ENCODE measurements at regions not wholly inside any gene's neighbourhood (a gene's known extent, or its start where the extent isn't known, plus 50 kb on each side); places are given as distances from the start of the nearest gene placed in this dataset.
A peak's percentile ranks its signal among the peaks of the same experiment; 100 is the strongest.

DNA sequence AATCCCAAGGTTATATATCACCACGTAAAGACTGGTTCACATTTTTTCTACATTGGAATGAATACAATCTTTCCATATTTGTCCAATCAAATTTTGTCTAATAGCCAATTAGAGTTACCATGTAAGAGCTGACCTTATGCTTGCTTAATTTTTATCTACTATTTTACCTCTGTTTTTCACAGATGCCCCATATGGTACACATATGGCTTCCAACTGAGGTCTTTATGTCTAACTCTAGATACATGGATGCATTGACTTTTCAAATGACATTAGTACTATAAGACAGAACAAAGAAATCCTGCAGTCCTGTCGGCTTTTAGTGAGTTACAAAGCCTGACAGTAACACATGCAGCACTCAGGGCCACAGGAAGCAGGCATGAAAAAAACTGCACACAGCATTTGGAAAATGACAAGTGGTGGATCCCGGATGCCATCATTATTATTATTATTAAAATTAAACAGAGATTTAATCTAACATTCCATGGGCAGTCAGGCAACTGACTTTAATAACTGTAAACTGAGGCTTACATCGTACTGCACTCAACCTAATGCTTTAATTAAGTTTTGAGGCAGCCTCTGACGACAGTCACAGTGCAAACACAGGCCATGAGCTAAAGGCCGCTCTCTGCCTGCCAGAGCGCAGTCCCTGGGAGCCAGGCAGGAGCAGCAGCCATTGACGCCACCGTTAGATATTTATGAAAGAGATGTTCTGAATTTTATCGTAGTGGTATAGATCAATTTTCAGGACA is 113.9 kb upstream of the TMCO5A start:
- Mint-ChIP-seq H3K9me3 (no peaks in the 10 kb centered on the region), H3K36me3 (no peaks in the 10 kb centered on the region), H3K27ac (no peak overlapping the region), H3K4me3 (no peak overlapping the region), H3K27me3 (ENCODE audit: insufficient read depth, low read depth) (peaks cover 2% of the 10 kb centered on the region), H3K4me1 (peaks cover 14% of the 10 kb centered on the region)
- H3K79me2 ChIP-seq (ENCODE audit: low read depth): no peaks in the 10 kb centered on the region
- no peaks in the 10 kb centered on the region for H3K27me3 ChIP-seq
- no peaks in the 10 kb centered on the region for H3K9me3 ChIP-seq (ENCODE audit: low read depth)
- no peaks in the 10 kb centered on the region for H4K20me1 ChIP-seq (ENCODE audit: low read depth)
- no peak overlapping the region for H3K27ac ChIP-seq
- DNase-seq (ENCODE audit: low spot score): no peak
- H3K4me3 ChIP-seq: no peak overlapping the region
- H2AFZ ChIP-seq (replicated peaks): no peak overlapping the region
- no peaks in the 10 kb centered on the region for H3F3A ChIP-seq (ENCODE audit: low read depth)
- no peak for TF ChIP-seq EZH2 (IDR thresholded peaks at IDR 0.05)
- TF ChIP-seq, protein P1, sequence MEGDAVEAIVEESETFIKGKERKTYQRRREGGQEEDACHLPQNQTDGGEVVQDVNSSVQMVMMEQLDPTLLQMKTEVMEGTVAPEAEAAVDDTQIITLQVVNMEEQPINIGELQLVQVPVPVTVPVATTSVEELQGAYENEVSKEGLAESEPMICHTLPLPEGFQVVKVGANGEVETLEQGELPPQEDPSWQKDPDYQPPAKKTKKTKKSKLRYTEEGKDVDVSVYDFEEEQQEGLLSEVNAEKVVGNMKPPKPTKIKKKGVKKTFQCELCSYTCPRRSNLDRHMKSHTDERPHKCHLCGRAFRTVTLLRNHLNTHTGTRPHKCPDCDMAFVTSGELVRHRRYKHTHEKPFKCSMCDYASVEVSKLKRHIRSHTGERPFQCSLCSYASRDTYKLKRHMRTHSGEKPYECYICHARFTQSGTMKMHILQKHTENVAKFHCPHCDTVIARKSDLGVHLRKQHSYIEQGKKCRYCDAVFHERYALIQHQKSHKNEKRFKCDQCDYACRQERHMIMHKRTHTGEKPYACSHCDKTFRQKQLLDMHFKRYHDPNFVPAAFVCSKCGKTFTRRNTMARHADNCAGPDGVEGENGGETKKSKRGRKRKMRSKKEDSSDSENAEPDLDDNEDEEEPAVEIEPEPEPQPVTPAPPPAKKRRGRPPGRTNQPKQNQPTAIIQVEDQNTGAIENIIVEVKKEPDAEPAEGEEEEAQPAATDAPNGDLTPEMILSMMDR (IDR thresholded peaks at IDR 0.05): no peak
- TF ChIP-seq EZH2phosphoT487 (IDR thresholded peaks at IDR 0.05): no peak
- H3K4me2 ChIP-seq: no peak overlapping the region
- H3K36me3 ChIP-seq: no peaks in the 10 kb centered on the region
- H3K4me1 ChIP-seq: no peaks in the 10 kb centered on the region
- H3K9ac ChIP-seq: no peak overlapping the region

DNA sequence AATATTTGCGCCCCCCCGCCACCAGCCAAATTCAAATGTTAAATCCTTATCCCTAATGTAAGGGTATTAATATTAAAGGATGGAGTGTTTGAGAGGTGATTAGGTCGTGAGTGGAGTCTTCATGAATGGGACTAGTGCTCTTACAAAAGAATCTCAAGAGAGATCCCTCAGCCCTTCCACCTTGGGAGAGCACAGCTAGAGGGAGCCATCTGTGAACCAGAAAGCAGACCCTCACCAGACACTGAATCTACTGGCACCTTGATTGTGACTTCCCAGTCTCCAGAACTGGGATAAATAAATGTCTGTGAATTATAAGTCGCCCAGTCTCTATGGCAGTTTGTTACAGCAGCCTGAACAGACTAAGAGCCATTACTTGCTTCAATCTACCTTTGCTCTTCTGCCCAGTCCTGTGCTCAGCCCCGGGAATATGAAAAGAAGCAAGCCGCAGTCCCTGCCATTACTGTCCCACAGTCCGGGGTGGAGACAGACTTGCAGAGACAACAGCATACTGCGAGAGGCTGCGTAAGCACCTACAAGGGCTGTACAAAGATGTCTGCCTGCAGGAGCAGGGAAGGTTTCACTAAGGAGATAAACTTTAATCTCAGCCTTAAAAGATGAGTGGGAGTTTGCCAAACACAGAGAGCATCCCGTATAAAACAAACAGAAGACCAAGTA is 110.7 kb upstream of the TMCO5A start:
- no peak overlapping the region for H3K4me3 ChIP-seq
- no peak overlapping the region for H3K9ac ChIP-seq
- H3F3A ChIP-seq (ENCODE audit: low read depth): no peaks in the 10 kb centered on the region
- peaks cover 2% of the 10 kb centered on the region for H3K27me3 Mint-ChIP-seq (ENCODE audit: insufficient read depth, low read depth)
- no peaks in the 10 kb centered on the region for H3K9me3 Mint-ChIP-seq
- no peak overlapping the region for H3K4me2 ChIP-seq
- no peaks in the 10 kb centered on the region for H3K4me1 ChIP-seq
- no peak overlapping the region for H3K27ac Mint-ChIP-seq
- peak overlapping the region; percentile 45 for H2AFZ ChIP-seq (replicated peaks)
- TF ChIP-seq EZH2 (IDR thresholded peaks at IDR 0.05) (no peak), EZH2phosphoT487 (IDR thresholded peaks at IDR 0.05) (no peak)
- TF ChIP-seq, protein P1 (IDR thresholded peaks at IDR 0.05): no peak
- H3K27me3 ChIP-seq: no peaks in the 10 kb centered on the region
- no peak for DNase-seq (ENCODE audit: low spot score)
- H3K4me1 Mint-ChIP-seq: peaks cover 16% of the 10 kb centered on the region
- H3K36me3 ChIP-seq: no peaks in the 10 kb centered on the region
- H3K79me2 ChIP-seq (ENCODE audit: low read depth): no peaks in the 10 kb centered on the region
- H3K4me3 Mint-ChIP-seq: no peak overlapping the region
- H3K9me3 ChIP-seq (ENCODE audit: low read depth): no peaks in the 10 kb centered on the region
- H3K27ac ChIP-seq: no peak overlapping the region
- no peaks in the 10 kb centered on the region for H3K36me3 Mint-ChIP-seq
- H4K20me1 ChIP-seq (ENCODE audit: low read depth): no peaks in the 10 kb centered on the region

DNA sequence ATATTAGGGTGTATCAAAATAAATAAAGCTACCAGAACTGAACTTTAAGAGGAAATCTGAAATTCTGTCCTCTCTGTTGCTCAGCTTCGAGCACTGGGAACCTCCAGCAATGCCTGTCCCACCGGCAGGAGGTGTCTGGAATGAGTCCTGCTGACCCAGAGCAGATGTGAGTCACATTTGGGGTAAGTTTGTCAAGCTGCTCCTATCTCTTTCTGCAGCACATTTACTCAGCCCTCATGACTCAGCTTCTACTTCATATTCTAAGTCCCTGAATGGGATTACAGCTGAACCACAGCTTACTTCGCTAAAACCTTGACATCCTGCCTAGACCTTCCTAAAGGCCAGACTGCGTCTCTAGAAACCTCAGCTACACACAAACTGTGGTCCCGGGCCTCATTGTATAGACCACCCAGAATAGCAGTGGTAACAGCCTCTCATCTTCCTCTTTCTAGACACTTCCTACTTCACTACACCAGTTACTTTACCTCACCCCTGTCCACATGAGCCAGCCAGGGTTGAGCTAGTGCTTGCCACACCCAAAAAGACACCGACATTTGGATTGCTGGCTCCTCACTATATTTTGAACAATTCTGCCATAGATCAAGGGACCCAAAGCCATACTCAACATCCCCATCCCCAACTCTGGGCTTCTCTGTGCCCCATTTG is 109.6 kb upstream of the TMCO5A start:
- Histone ChIP-seq H3K9me3 (ENCODE audit: low read depth) (no peaks in the 10 kb centered on the region), H3K9ac (no peak overlapping the region), H3K4me1 (no peaks in the 10 kb centered on the region), H3F3A (ENCODE audit: low read depth) (no peaks in the 10 kb centered on the region), H3K27me3 (no peaks in the 10 kb centered on the region), H2AFZ (replicated peaks) (no peak overlapping the region), H3K36me3 (no peaks in the 10 kb centered on the region), H3K4me2 (no peak overlapping the region), H3K27ac (no peak overlapping the region), H4K20me1 (ENCODE audit: low read depth) (no peaks in the 10 kb centered on the region), H3K79me2 (ENCODE audit: low read depth) (no peaks in the 10 kb centered on the region), H3K4me3 (no peak overlapping the region)
- H3K4me3 Mint-ChIP-seq: no peak overlapping the region
- no peak overlapping the region for H3K27ac Mint-ChIP-seq
- DNase-seq (ENCODE audit: low spot score): no peak
- peaks cover 16% of the 10 kb centered on the region for H3K4me1 Mint-ChIP-seq
- no peaks in the 10 kb centered on the region for H3K36me3 Mint-ChIP-seq
- H3K9me3 Mint-ChIP-seq: no peaks in the 10 kb centered on the region
- peaks cover 2% of the 10 kb centered on the region for H3K27me3 Mint-ChIP-seq (ENCODE audit: insufficient read depth, low read depth)
- TF ChIP-seq EZH2phosphoT487 (IDR thresholded peaks at IDR 0.05): no peak
- TF ChIP-seq, protein P1 (IDR thresholded peaks at IDR 0.05): no peak
- no peak for TF ChIP-seq EZH2 (IDR thresholded peaks at IDR 0.05)

Data from neural progenitor cell (in vitro differentiated cells).